Stimulated activated naive B cell treated with anti-CD40 and anti-IgM and Interleukin-4, amounts not matched to agents 10 μg/mL and 1 μg/mL and 100 μg/mL, for 72 hours (primary cell): ENCODE measurements at regions not wholly inside any gene's neighbourhood (a gene's known extent, or its start where the extent isn't known, plus 50 kb on each side); places are given as distances from the start of the nearest gene placed in this dataset.
"Not testable (repeated sequence)": the region's sequence is repeated elsewhere in the genome, so short reads cannot be mapped to it uniquely, and the experiment has no call there.

ENCODE experiments used
- ATAC-seq, 2 donors: fragments of 150-1000 bp; cut with Tn5 transposase; replicated peaks; 2 replicates each; pipeline ENCODE4 v1.10.0; 2021; ENCODE audit warnings: moderate library complexity in 1 of 2
- DNase-seq: peaks from one replicate; pipeline ENCODE4 v3.0.0; 2021
- H3K27ac Mint-ChIP-seq: one replicate; pipeline ENCODE4 v1.8.0; 2022; ENCODE audit warnings: mild to moderate bottlenecking, mixed read lengths
- H3K27me3 Mint-ChIP-seq, 2 donors: one replicate each; pipeline ENCODE4 v1.8.0; 2022; ENCODE audit warnings: mixed read lengths in 2 of 2
- H3K36me3 Mint-ChIP-seq, 2 donors: one replicate each; pipeline ENCODE4 v1.8.0; 2022; ENCODE audit warnings: mixed read lengths in 2 of 2, mild to moderate bottlenecking in 1 of 2
- H3K4me1 Mint-ChIP-seq, 2 donors: one replicate each; pipeline ENCODE4 v1.8.0; 2022; ENCODE audit warnings: mixed read lengths in 2 of 2, mild to moderate bottlenecking in 1 of 2
- H3K4me3 Mint-ChIP-seq, 2 donors: one replicate each; pipeline ENCODE4 v1.8.0; 2022; ENCODE audit warnings: mild to moderate bottlenecking in 2 of 2, mixed read lengths in 2 of 2, moderate library complexity in 1 of 2
- H3K9me3 Mint-ChIP-seq, 2 donors: one replicate each; pipeline ENCODE4 v1.8.0; 2022; ENCODE audit warnings: mixed read lengths in 2 of 2, mild to moderate bottlenecking in 1 of 2

DNA sequence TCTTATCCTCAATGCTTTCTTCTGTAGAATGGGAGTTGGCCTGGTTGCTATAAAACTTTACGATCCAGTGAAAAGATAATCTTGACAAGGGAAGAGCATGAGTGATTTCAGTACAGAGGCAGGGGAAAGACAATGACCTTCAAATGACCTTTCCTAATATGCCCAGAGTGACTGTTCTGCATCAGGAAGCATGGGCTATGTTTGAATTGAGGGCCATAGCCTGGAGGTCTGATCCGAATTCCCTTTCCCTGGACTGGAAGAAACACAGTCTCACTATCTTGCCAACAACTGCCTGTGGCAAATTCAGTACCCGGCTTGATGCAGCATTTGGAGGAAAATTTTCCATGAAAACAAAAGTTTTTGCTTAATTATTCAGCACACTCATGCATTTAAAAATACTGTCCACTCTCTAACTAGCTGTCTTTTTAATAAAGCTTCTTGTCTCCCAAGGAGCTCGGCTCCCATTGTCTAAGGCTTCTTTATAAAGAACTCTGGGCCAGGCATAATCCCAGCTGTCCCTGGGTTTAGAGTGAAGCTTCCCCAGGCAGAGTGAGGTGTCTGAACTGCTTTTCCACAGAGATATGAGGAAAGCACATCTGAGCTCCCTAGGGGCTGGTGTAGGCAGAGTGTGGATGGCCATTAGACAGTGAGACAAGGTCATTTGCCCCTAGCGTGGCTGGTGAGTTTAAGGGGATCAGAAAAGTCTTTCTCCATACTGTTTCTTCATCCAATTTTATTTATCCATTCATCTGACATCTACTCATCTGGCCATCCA, 132.7 kb upstream of the CADM1 start:
- Mint-ChIP-seq H3K4me3 (no peak overlapping the region), H3K27me3 (no peaks in the 10 kb centered on the region), H3K4me1 (no peaks in the 10 kb centered on the region), H3K36me3 (no peaks in the 10 kb centered on the region), H3K9me3 (peaks cover 5% of the 10 kb centered on the region in 2 donors), H3K27ac (no peak overlapping the region)
- ATAC-seq (no peak), DNase-seq (no peak)

DNA sequence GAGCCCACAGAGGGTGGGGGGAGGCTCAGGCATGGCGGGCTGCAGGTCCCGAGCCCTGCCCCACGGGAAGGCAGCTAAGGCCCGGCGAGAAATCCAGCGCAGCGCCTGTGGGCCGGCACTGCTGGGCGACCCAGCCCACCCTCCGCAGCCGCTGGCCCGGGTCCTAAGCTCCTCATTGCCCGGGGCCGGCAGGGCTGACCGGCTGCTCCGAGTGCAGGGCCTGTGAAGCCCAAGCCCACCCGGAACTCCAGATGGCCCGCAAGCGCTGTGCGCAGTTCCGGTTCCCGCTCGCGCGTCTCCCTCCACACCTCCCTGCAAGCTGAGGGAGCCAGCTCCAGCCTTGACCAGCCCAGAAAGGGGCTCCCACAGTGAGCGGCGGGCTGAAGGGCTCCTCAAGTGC, 129.8 kb upstream of the CADM1 start:
- DNase-seq, H3K4me1 Mint-ChIP-seq, H3K36me3 Mint-ChIP-seq, H3K27me3 Mint-ChIP-seq, H3K27ac Mint-ChIP-seq, H3K9me3 Mint-ChIP-seq, ATAC-seq, H3K4me3 Mint-ChIP-seq: not testable (repeated sequence)

DNA sequence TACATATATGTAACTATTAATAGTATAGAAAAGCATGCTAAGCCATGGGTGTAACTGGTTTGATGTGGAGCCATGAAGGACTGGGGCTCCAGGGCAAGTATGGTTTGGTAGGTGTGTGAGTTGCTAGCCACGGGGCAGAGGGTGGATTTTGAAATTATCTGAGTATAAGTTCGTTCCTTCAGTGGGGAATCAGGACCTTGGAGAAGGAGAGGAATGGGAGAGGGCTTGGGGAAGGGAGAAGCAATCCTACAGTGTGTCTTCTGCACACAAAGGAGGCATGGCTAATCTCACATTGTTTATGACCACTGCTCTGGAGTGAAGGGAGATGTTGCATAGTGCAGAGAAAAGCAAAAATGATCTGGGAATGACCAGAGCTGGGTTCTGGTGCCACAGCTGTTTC, 127.8 kb upstream of the CADM1 start:
- Mint-ChIP-seq H3K9me3 (peaks cover 0 to 3% of the 10 kb centered on the region in 2 donors), H3K4me1 (no peaks in the 10 kb centered on the region), H3K36me3 (no peaks in the 10 kb centered on the region), H3K27me3 (peaks cover 0 to 4% of the 10 kb centered on the region in 2 donors), H3K27ac (no peak overlapping the region), H3K4me3 (no peak overlapping the region)
- DNase-seq (no peak), ATAC-seq (no peak)

DNA sequence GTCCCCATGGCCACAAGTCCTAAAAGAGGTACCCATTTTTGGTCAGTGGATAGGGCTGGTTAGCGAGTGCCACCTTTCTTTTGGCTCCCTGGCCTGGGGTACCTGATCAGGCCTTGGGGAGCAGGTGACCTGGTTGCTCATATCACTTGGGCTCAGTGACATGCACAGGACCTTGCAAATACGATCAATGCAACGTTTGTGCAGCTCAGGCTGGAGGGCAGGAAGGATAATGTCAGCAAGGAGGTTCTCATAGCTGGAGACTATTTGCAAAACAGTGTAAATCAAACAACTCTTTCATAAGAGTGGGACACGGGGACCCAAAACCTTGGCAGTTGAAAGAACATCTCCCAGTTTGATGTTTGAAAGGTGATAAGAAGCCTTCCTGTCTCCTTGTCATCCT, 127.4 kb upstream of the CADM1 start:
- Mint-ChIP-seq H3K36me3 (no peaks in the 10 kb centered on the region), H3K27ac (no peak overlapping the region)

DNA sequence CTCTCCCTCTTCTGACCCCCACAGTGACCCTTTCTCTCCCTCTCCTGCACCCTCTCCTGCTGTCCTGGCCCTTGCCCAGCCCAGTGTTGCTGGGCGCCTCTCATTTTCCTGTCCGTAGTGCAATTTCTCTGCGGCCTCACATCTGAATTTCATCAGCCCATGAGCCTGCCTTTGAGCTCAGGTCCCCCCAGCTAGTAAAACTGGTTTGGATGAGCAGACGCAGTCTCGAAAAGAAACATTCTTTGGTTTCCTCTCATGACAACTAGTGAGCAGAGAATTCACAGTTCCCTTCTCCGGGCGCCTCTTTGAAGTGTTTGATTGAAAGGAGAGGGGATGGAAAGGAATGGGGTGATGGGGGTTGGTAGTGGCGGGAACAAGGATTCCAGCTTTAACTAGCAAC, 126.0 kb upstream of the CADM1 start:
- DNase-seq (no peak), ATAC-seq (no peak)
- H3K36me3 Mint-ChIP-seq, result no peaks in the 10 kb centered on the region
- H3K27me3 Mint-ChIP-seq, result peaks cover 0 to 4% of the 10 kb centered on the region in 2 donors
- peaks cover 0 to 1% of the 10 kb centered on the region in 2 donors for H3K9me3 Mint-ChIP-seq
- H3K4me3 Mint-ChIP-seq, result no peak overlapping the region
- H3K27ac Mint-ChIP-seq, result no peak overlapping the region
- H3K4me1 Mint-ChIP-seq, result no peaks in the 10 kb centered on the region

More for the DNA sequence above, 127.4 kb upstream of the CADM1 start:
- Mint-ChIP-seq H3K4me1 (no peaks in the 10 kb centered on the region), H3K27me3 (peaks cover 0 to 4% of the 10 kb centered on the region in 2 donors), H3K9me3 (peaks cover 0 to 3% of the 10 kb centered on the region in 2 donors), H3K4me3 (no peak overlapping the region)
- ATAC-seq, result no peak
- DNase-seq, result no peak

DNA sequence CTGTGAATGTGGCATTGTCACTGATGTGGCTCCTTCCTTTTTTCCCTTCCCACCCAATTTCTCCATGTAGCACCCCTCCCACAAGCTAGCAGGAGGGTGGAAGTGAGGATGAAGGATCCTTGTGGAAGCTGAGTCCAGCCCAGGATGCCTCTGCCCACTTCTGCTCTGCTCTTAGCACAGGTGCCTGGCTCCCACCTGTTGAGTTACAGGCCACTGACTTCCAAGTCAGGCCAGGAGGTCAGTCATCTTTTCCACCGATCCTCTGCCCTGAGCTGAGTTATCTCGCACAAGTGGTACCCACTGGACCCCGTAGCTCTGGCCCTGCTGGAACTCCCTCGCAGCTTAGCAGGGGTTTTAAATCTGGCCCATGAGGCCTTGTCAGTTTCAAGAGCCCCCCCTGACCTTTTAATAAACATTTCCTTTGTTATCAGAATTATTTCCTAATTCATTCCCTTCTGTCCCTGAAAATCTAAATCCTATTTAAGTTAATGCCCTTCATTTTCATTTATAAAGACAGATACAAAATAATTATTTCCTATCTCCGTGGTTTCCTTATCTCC, 125.3 kb upstream of the CADM1 start:
- Mint-ChIP-seq H3K27me3 (peaks cover 0 to 4% of the 10 kb centered on the region in 2 donors), H3K9me3 (peaks cover 0 to 1% of the 10 kb centered on the region in 2 donors), H3K36me3 (no peaks in the 10 kb centered on the region), H3K27ac (no peak overlapping the region), H3K4me1 (no peaks in the 10 kb centered on the region), H3K4me3 (no peak overlapping the region)
- ATAC-seq, result no peak
- no peak for DNase-seq

DNA sequence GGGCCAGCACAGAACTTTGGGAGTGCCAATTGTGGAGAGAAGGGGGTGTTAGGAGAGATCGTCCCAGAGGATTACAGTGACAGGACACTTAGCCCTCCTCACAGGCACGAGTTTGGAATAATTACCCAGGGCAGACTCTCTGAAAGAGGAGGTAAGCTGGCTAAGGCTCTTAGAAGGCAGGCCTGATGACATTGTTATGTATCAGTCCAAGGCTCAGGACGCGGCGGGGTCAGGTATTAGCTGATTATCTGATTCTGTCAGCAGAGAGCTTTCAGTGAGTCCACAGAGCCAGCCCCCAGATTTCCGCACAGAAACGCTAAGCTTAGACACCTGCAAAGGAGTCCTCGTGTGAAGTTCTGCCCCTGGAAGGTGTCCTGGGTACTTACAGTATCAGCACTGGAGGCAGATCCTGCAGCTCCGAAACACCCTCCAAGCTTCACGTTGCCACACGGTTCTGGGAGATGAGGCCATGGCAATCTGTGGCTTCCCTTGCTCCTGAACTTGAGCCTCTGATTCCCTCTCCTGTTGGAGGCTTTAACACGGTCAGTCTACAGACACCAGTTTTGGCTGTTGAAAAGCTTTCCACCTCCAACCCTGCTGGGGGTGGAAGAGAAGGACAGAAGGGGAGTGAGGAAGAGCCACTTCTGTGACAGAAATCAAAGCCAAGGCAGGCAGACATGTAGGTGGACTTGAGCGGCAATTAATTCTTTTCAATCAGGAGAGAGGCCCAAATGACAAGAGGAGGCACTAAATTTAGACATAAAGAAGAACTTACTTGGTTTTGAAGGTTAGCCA, 123.6 kb upstream of the CADM1 start:
- peaks cover 0 to 4% of the 10 kb centered on the region in 2 donors for H3K27me3 Mint-ChIP-seq
- no peaks in the 10 kb centered on the region for H3K4me1 Mint-ChIP-seq
- no peak overlapping the region for H3K4me3 Mint-ChIP-seq
- no peak overlapping the region for H3K27ac Mint-ChIP-seq
- DNase-seq (no peak), ATAC-seq (no peak)
- H3K9me3 Mint-ChIP-seq, result no peaks in the 10 kb centered on the region
- no peaks in the 10 kb centered on the region for H3K36me3 Mint-ChIP-seq

DNA sequence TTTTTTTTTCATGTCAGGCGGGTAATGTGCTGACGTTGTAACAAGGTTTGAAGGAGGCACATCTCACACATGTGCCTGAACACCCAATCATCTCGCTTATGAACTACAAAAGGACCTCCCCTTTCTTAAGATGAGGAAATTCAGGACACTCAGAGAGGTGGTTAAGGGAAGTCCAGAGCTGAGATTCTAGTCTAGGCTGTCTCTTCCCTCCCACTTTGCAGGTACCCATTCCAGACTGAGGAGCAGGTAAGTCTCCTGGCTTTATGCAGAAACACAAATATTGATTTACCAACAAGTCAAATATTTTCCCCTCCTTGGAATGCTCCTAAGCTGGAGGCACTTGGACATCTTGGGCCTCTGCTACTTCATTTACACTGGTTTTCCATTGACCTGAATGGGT, 122.9 kb upstream of the CADM1 start:
- Mint-ChIP-seq H3K27ac (no peak overlapping the region), H3K36me3 (no peaks in the 10 kb centered on the region), H3K9me3 (no peaks in the 10 kb centered on the region), H3K27me3 (peaks cover 0 to 4% of the 10 kb centered on the region in 2 donors), H3K4me1 (no peaks in the 10 kb centered on the region), H3K4me3 (no peak overlapping the region)
- ATAC-seq (no peak), DNase-seq (no peak)

DNA sequence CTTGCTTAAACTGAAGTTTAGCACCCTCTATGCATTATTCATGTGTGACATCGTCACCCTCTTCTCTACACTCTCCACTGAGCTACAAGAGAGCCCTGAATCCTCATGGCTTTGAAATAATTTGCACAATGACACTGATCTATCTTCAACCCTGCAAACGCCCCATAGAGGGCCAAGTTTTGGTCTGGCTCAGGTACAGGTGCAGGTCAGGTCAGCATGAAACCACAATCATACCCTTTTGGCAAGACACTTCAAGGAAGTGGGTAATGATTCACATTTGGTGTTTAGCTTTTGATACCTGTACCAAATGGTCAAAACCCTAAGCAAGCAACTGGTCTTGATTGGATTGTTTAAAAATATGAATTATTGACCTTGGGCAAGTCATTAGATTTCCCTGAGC, 122.2 kb upstream of the CADM1 start:
- ATAC-seq (no peak), DNase-seq (no peak)
- Mint-ChIP-seq H3K9me3 (no peaks in the 10 kb centered on the region), H3K36me3 (no peaks in the 10 kb centered on the region), H3K27ac (no peak overlapping the region), H3K27me3 (peaks cover 0 to 4% of the 10 kb centered on the region in 2 donors), H3K4me1 (no peaks in the 10 kb centered on the region), H3K4me3 (no peak overlapping the region)

DNA sequence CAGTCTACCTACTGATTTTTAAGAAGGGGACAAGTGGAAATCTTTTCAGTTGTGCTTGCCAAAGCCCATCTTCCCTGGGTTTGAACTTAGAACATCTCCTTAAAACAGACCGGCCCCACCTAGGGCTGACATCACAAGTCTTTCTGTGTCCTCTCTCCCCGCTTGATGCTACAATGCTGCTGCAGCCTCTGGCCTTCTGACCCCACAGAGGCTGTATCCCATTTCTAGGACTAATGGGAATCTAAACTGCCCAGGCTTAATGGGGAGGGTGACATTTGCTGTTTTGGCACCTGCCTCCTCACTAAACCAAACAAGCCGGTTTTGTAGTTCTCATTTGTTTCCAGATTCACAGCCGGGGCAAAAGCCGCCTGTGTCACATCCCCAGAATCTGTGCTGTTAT, 121.3 kb upstream of the CADM1 start:
- Mint-ChIP-seq H3K9me3 (no peaks in the 10 kb centered on the region), H3K36me3 (no peaks in the 10 kb centered on the region), H3K4me1 (no peaks in the 10 kb centered on the region), H3K4me3 (no peak overlapping the region), H3K27me3 (peaks cover 0 to 4% of the 10 kb centered on the region in 2 donors), H3K27ac (no peak overlapping the region)
- DNase-seq, result no peak
- ATAC-seq, result no peak

DNA sequence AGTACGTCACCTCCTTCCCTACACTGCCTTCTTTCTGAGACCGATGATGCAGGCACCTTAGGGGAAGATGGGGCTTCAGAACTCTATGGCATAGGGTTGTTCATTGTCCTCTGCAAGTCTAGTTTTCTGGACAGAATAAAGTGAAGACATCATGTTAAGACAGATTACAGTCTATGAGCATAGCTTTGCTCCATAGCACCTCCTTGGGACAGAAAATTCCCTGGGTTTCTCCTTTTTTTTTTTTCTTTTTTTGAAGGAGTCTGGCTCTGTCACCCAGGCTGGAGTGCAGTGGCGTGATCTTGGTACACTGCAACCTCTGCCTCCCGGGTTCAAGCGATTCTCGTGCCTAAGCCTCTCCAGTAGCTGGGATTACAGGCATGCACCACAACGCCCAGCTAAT, 119.8 kb upstream of the CADM1 start:
- H3K27ac Mint-ChIP-seq, result no peak overlapping the region
- no peaks in the 10 kb centered on the region for H3K9me3 Mint-ChIP-seq
- DNase-seq, result no peak
- no peak for ATAC-seq
- no peaks in the 10 kb centered on the region for H3K4me1 Mint-ChIP-seq
- H3K27me3 Mint-ChIP-seq, result no peaks in the 10 kb centered on the region
- H3K4me3 Mint-ChIP-seq, result no peak overlapping the region
- H3K36me3 Mint-ChIP-seq, result no peaks in the 10 kb centered on the region

DNA sequence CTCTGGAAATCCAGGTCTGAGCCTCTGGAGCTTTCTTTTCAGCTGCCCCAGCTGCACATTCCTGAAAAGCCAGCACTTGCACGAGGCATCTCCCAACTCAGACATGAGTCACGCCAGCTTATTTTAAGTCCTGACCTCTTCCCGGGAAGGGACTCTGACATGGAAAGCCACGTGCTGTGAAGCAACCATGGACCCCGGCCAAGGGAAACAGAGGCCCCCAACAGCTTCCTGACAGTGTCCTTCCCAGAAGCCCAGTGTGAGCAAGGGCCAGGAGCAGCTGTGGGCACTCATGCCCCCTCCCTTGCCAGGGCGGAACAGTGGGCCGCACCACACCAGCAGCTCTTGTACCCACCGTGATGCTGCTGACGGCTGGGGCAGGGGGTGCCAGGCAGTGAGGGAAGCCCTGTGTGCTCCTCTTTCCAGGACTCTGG, 118.8 kb upstream of the CADM1 start:
- Mint-ChIP-seq H3K4me1 (no peaks in the 10 kb centered on the region), H3K9me3 (no peaks in the 10 kb centered on the region), H3K4me3 (no peak overlapping the region), H3K36me3 (no peaks in the 10 kb centered on the region), H3K27ac (no peak overlapping the region), H3K27me3 (no peaks in the 10 kb centered on the region)
- no peak for DNase-seq
- no peak for ATAC-seq

DNA sequence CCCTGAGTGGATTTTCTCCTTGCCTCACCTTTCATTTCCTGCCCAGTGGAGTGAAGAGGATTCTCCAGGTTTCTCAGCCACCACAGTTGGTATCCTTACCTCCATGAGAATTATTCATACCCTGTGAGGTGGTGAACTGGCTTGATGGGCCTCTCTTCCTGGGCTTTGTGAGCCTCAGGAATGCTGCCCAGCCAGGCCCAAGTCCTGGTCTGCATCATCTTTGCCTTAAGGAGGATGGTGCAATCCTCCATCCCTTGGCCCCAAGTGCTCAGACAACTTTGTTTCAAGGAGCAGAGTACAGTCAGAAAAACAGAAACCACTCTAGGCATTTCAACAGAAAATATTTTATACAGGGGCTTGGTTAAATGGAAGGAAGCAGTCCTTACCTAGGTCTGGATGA, 114.2 kb upstream of the CADM1 start:
- ATAC-seq, result no peak
- Mint-ChIP-seq H3K27me3 (no peaks in the 10 kb centered on the region), H3K9me3 (peaks cover 0 to 2% of the 10 kb centered on the region in 2 donors), H3K4me3 (no peak overlapping the region), H3K4me1 (no peaks in the 10 kb centered on the region), H3K36me3 (no peaks in the 10 kb centered on the region), H3K27ac (no peak overlapping the region)
- no peak for DNase-seq

DNA sequence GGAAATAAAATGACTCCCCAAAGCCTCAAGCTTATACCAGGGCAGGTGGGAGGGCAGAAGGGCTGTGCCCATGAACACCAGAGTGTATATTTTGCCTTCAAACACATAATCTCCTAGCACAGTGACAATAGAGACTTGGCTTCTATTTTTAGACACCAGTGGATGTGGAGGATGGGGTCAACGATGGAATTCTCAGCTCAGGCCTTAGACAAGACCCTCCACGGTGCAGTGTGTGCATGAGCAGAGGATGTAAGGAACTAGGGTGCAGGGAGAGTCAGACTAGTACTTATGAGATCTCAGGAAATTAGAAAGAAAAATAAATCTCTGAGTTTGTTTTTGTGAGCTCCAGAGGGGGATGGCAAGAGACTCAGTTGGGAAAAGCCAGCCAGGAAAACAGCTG, 113.6 kb upstream of the CADM1 start:
- no peaks in the 10 kb centered on the region for H3K36me3 Mint-ChIP-seq
- no peaks in the 10 kb centered on the region for H3K4me1 Mint-ChIP-seq
- no peak for DNase-seq
- peaks cover 0 to 4% of the 10 kb centered on the region in 2 donors for H3K9me3 Mint-ChIP-seq
- no peak overlapping the region for H3K27ac Mint-ChIP-seq
- peaks cover 0 to 1% of the 10 kb centered on the region in 2 donors for H3K27me3 Mint-ChIP-seq
- no peak overlapping the region for H3K4me3 Mint-ChIP-seq
- no peak for ATAC-seq

DNA sequence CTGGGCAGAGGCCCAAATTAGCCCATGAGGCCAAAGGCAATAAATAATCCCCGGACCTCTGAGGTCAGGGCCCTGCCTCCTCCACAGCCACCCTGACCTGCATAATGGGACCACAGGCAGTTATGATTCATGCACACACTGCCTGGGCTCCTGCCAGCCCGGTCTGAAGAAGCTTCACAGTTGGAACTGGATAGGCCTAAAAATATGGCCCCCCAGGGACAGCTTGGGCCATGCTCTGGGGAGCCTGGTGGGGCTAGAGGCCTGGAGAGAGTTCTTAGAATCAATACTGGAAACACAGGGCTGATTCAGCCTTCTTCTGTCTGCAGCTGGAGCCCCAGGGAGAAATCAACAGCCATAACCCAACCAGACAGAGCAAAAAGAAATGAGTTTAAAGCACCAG, 112.8 kb upstream of the CADM1 start:
- Mint-ChIP-seq H3K36me3 (no peaks in the 10 kb centered on the region), H3K9me3 (peaks cover 0 to 6% of the 10 kb centered on the region in 2 donors), H3K27ac (no peak overlapping the region), H3K27me3 (peaks cover 0 to 5% of the 10 kb centered on the region in 2 donors), H3K4me1 (no peaks in the 10 kb centered on the region), H3K4me3 (no peak overlapping the region)
- DNase-seq, result no peak
- no peak for ATAC-seq
